ENCODE measurements at regions not wholly inside any gene's neighbourhood (a gene's known extent, or its start where the extent isn't known, plus 50 kb on each side); places are given as distances from the start of the nearest gene placed in this dataset.
A peak's percentile ranks its signal among the peaks of the same experiment; 100 is the strongest.

DNA sequence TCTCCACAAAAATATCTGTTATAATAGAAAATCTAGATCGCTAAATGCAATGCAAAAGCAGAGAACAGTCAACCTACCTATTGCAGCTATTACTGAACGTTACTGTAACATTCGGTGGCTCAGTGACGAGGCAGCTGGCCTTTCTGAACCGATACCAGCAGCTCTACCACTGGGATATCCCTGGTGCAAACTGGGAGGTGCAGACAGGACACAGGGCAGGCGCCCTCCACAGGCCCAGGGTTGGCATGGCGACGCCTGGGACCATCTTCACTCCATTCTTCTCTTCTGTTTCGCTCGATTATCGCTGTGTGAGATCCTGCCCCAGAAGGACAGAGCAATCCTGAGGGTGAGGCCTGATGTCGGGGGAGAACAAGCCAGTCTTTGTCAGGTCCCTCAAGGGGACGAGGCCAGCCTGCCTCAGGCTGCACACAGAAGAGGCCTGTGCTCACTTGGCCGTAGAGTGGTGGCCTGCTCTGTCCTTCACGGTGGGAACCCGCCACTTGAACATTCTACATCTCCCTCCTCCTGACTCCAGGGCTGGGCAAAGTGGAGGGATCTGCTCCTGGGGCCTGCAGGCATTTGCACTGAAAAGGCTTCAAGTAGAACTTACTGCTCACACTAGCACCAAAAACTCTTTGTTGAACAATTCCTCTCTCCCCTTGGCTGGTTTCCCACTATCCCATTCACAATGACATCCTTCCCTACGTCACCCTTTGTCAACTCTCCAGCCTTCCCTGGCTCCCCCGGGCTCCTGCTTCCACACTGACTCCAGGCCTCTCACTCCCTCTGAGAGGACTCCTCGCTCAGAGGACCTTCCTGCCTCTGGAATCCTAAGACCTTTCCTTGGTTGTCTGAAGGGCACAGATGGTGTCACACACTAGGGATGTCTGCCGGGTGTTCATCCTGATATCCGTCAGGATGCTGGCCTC, 49.7 kb downstream of the CYRIA start:
- no peak for DNase-seq (ENCODE audit: low read depth in 1 of 2, low spot score in 1 of 2)

DNA sequence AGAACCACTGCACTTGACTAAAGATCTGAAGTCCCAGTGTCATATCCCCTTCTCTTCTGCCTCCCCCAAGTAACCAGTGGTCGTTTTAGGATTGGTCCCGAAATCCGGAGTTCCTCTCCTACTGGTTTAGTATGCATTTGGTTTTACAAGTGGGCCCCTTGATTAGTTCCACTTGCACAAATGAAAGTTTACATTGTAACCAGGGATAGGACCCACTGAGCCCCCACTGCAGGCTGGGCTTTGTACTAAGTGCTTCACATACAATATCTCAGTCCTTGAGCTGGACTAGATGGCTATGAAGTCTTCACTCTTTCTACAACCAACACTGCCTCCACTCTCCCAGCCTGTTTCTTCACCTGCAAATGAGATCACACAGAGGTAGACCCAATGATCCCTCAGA, 50.4 kb downstream of the CYRIA start:
- DNase-seq (ENCODE audit: low read depth in 1 of 2, low spot score in 1 of 2) = no peak

DNA sequence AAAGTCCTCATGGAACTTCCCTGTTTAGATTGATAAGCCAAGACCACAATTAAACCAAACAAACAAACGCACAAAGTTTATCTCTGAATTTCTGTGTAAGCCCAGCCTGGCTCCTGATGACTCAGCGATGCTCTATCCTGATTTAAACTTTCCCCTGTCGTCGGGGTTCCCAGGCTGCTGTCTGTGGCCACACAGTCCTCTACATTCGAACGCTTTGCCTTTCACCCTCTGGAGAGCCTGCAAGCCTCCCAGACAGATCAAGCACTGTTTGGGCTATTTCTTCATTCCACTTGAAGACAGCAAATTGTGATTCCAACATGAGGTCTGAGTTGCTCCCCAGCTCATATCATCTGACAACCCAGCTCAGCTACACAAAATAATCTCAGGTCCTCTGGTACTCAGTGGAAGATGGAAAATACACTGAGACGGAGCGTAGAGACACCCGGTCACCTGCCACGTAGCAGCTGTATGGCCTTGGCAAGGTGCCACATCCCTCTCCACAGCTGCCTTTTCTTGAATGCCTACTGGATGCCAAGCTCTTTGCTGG, 51.2 kb downstream of the CYRIA start:
- no peak for DNase-seq (ENCODE audit: low read depth in 1 of 2, low spot score in 1 of 2)

DNA sequence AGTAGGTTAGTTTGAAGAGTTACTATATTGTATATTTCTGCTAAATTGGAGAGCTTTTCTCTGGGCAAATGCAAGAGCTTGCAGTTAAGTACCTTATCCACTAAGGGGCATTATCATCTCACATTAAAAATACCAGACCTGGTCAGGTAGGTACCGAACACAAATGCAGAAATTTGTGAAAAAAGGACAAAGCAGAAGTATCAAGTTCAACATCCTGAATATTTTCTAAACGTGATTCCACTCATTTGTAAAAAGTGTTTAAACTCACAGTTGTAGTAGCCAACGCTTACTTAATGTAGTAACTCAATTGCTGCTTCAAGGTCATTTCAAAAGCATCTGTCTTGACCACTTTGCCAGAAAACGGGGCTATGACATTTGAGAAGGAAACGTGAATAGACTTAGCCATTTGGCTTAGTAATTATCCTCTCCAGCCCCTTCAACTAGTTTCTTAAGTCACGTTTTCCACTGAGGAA, 52.1 kb downstream of the CYRIA start:
- DNase-seq (ENCODE audit: low read depth in 1 of 2, low spot score in 1 of 2) = no peak

DNA sequence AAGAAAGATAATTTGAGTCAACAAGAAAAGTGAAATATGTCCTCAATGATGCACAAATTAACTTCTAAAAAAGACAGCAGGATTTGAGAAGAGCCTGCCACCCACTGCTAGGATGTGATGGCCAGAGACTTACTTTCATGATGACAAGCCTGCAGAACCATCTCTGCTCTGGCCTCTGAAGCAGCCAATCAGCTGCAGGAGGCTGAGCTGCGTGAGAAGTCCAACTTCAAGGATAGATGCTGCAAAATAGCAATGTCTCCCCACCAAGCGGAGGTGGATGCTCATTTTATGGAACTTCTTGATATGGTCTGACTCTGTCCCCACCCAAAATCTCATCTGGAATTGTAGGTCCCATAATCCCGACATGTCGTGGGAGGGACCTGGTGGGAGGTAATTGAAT, 53.1 kb downstream of the CYRIA start:
- DNase-seq (ENCODE audit: low read depth in 1 of 2, low spot score in 1 of 2) = no peak

DNA sequence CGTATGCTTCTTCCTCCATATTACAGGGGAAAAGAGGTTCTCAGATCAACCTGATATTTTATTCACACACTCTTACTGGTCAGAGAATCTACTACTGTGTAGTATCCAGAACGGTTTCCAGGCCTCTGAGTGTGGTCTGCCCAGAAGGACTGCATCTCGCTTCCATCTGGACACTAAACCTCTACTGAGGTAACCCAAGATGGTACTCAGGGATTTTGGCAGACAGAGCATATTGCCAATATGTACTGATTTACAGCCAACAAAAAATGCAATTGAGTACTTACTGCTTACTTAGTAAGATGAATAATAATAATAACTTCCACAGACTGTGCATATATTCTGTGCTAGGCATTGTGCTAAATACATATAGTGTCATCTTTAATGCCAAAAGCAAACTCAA, 55.8 kb downstream of the CYRIA start:
- no peak for DNase-seq (ENCODE audit: low read depth in 1 of 2, low spot score in 1 of 2)

DNA sequence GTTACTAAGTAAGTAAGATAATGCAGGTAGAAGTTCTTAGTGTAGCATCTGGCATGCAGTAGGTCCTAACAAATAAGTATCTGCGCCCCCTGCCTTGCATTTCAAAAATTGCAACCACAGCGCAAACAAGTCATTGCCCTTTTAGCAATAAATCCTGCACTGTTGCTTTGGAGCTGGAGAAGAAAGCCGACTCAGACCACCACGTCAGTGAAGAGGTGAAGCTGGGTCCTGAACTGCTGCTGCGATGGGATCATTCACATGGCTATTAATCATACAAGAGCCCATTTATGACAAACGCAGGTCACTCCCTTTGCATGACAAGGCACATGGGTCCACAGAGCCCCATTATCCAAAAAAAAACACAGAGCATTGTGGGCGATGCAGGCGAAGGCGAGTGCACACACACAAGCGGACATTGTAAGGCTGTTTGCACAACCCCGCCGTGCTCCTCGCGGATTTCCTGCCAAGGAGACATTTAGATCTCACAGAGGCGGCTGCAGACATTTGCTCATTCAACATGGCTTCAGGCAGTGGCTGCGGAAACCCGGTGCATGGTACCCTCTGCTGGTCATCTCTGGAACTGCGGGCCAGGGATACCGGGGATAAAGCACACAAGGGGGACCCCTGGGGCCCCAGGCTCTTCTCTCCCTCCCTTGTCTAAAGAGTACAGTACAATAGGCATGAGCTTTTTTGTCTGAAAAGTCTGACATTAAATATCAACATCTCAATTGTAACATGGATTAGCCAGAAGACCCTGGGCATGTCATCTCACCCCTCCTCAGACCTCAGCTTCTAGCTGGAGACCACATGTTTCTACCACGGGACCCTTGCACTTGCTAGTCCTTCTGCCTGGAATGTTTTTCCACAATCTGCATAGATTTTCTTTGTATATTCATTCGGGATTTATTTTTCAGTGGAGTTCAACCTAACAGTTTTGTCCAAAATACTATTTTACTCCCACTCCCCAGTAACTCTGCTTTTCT, 56.7 kb downstream of the CYRIA start:
- DNase-seq (ENCODE audit: low read depth in 1 of 2, low spot score in 1 of 2) = peak; percentile 65 to 83

DNA sequence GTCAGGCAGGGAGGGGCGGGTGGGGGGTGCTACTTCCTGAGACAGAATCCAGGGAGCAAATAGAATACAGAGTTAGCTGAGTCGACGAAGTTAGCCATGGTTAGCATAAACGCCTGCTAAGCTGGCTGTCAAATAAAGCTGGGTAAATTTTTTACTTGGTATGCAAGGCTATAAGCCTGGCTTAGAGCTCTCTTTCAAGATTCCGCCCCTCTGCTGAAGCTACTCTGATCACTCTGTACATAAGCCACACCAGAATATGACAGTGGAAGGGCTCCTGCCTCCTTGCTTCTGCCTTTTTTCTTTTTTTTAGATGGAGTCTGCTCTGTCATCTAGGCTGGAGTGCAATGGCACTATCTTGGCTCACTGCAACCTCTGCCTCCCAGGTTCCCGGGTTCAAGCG, 58.3 kb downstream of the CYRIA start:
- no peak for DNase-seq (ENCODE audit: low read depth in 1 of 2, low spot score in 1 of 2)

DNA sequence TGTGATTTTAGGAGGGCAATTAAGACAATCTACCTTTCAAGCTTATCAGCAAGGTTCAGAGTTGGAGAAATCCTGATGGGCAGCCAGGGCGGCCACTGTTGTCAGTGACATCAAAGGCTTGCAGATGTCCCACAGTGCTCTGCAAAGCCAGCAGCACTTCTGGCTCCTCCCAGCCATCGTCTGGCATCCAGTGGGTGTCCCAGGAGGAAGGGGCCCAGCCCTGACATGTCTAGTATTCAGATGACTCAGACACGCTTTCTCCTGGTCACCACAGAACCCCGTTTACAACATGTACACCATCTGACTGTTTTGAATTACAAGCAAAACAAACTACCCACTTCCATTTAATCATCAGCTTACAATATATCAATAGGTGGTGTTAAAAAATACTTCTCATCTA, 61.4 kb downstream of the CYRIA start:
- no peak for DNase-seq (ENCODE audit: low read depth in 1 of 2, low spot score in 1 of 2)

DNA sequence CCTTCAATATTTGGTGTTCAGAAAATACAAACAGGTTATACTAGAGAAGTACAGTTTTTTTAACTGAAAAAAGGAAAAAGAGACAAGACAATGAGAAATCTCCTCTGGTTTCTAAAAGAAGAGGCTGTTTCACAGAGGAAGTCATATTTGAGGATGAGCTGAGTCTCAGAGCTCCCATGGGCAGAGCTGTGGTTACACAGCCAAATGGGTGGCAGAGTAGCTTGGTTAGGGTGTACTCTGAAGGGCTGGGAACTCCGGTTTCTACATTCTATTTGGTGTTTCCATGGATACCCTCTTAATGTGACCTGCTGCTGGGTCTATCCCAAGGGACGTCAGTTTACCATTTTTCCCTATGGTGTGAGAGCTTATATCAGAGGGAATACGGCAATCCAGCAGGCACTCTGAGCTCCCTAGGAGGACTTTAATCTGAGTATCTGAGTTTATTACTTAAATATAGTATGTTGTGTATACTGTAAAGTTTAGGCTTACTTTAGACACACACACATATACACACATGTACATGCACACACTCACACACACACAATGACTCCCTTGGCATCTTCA, 74.2 kb downstream of the CYRIA start:
- no peak for DNase-seq (ENCODE audit: low read depth in 1 of 2, low spot score in 1 of 2)

DNA sequence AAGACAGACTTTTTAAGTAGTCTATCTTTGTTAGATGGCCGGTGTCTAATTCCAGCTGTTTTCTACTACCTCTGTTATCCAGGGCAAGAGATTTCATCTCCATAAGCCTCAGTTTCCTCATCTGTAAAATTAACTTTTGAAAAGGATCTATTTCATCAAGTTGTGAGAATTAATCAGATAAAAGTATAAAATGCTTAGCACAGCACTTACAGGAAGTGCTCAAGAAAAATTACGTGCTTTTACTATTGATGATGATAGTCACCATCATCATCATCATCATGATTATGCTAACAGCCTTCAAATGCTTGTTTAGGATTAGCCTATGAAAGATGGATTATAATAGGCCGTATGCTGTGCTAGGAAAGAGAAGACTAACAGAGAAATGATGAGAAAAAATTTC, 76.2 kb downstream of the CYRIA start:
- DNase-seq (ENCODE audit: low read depth in 1 of 2, low spot score in 1 of 2) = no peak

DNA sequence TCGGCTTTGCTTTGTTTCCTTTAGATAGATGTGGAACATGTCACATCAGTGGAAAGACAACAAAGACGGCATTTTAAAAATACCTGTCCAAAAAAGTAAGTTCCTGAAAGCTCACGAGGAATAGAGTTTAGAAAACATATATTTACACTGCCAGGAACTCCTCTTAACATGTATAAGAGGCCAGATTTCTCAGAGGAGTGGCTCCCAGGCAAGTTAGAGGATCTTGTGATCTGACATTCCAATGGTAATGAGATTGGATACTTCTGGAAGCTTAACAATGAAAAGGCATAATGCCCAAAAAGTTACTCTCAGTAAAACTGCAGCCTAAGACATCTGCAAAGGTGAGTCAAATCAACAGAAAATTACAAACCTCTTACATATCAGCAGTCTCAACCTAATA, 77.1 kb downstream of the CYRIA start:
- DNase-seq (ENCODE audit: low read depth in 1 of 2, low spot score in 1 of 2) = no peak

DNA sequence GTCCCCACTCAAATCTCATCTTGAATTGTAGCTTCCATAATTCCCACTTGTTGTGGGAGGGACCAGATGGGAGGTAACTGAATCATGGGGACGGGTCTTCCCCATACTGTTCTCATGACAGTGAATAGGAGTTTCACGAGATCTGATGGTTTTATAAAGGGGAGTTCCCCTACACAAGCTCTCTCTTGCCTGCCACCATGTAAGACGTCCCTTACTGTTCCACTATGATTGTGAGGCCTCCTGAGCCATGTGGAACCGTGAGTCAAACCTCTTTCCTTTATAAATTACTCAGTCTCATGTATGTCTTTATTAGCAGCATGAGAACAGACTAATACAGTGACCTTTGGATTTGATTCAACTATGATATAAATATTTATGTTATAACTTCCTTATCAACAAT, 78.0 kb downstream of the CYRIA start:
- DNase-seq (ENCODE audit: low read depth in 1 of 2, low spot score in 1 of 2) = no peak

DNA sequence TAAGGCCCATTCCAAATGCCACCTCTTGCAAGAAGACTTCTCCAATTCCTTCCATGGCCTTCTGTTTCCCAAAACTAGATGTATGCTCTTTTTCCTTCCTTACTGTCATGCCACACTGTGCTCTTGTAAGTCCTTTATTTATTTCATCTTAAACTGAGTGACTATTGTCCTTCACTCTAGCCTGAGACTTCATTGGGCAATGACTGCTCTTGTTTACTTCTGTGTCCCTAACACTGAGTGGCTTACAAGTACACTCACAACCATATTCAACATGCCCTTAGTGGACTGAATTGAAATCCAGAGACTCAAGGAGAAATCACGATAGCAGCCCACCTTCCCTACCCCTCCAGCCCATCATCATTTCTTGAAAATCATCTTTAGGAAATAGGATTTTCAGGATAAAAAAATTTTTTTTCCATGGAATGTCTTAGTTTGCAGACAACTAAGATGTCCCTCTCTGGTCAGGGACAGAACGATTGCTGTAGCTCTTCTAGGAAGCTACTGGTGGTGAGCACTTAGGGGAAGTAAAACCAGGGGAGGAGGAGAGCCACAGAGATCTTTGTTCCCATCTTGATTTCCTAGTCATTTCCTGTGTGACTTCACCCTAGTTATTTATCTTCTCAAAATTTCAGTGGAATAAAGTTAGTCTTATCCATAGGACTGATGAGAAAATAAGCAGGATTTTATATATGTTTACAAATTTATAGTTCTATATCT, 80.7 kb downstream of the CYRIA start:
- DNase-seq (ENCODE audit: low read depth in 1 of 2, low spot score in 1 of 2) = no peak

DNA sequence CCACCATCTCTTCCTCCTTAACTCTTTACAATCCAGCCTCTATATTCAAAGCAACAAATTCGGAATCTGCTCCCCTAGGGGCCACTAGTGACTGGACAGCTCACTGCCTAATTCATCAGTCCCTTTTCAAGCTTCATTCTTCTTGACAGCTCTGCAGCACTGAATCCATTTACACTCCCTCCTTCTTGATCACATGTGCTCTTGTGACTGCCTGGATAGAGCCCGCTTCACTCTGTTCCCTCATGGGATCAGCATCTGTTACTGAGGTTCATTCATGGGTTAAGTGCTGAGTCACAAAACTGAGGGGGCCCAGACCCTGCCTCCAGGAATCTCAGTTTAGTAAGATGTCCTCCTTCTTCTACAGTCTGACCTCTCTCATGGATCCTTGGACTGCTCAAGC, 81.5 kb downstream of the CYRIA start:
- DNase-seq (ENCODE audit: low read depth in 1 of 2, low spot score in 1 of 2) = no peak

DNA sequence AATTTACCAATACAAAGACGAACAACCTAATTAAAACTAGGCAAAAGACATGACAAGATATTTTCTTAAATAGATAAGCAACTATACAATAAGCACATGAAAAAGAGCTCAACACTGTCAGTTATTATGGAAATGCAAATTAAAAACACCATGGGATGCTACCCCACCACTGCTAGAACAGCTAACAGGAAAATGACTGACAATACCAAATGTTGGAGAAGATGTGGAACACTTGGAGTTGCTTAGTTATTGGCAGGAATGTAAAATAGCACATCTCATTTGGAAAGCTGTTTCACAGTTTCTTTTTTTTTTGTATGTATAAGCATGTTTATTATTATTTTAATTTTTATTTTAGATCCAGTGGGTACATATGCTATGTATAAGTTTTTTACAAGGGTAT, 84.4 kb downstream of the CYRIA start:
- no peak for DNase-seq (ENCODE audit: low read depth in 1 of 2, low spot score in 1 of 2)

DNA sequence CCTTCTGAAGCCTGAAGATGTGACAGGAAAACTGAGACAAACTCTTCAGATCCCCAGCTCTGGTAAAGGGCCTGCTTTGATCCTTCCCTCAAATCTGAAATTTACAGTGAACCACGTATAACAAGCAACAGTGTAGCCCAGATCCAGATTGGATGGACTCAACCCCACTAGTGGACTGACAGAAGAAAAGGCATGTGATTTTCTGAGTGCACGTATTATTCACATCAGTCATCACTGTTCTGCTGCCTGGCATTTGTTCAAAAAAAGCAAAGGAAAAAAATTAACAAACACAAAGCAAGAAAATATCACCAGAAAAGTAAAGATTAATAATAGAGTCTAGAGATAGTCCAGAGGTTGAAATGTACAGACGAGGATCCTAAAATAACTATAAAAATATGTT, 87.6 kb downstream of the CYRIA start:
- no peak for DNase-seq (ENCODE audit: low read depth in 1 of 2, low spot score in 1 of 2)

DNA sequence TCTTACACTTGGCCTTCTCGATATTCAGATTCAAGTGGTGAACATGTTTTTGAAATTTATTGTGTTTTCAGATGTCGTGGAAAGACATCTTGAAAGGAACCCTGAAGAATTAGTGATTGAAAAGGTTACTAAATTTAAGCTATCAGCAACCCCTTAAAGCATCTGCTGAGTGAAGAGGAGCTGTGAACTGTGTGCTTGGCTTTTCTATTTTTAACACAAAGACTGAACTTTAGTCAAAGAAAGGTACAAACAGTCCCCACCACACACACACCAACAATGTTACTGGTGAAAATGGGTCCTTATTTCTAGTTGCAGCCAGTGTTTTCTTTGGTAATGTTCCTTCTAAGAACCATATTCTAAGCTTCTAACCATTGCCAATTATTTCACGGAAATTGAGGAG, 95.1 kb downstream of the CYRIA start:
- no peak for DNase-seq (ENCODE audit: low read depth in 1 of 2, low spot score in 1 of 2)

DNA sequence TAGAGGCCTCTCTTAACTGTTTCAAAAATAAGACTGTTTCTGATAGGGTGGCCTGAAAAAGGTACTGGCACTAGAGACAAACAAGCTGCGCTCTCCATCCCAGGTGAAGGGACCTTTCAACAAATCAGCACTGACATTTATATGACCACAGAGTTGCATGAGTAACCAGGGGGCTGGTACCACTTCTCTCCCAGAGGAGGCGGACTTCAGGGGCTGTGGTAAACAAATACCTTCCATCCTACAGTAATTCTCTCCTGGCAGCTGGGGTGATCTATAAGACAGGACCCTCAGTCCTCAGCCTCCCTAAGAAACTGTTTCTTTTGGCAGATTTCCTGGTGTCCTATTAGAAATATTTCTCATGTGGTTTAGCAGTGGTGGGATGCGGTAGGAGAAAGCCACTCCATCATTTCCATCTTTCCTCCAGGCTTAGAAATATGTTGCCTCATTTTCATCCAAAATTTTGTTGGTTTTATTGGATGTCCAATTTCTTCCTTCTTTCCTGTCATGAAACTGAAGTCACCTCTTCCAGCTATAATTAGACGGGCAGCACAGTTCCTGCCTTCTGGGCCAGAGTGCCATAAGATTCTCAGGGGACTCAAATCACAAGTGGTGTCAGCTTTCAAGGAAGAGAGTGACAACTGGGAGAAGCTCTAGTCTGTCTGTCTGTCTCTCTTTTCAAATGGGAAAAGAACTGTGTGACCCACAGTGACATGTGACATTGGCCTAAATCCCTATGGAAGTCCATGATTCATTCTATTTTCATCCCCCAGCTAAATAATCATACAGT, 96.4 kb downstream of the CYRIA start:
- DNase-seq (ENCODE audit: low read depth in 1 of 2, low spot score in 1 of 2) = no peak

DNA sequence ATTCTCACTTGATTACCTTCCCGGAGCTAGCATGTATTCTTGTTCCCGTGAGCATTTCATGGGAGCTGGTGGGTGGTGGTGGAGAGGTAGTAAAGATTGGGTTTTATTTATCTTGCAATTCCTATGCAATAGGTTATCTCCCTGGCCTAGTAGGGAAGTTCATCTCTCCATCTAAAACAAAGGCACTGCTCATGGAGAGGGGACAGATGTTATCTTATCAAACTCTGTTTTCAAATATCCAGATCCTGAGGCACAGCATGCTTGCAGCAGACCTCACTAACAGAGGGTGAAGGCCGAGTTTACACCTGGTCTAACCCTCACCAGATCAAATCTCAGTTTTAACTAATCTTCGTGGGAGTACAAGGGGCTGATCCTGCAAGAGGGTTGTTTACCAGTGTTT, 98.9 kb downstream of the CYRIA start:
- no peak for DNase-seq (ENCODE audit: low read depth in 1 of 2, low spot score in 1 of 2)
